GM18909 (cell line): ENCODE measurements at regions not wholly inside any gene's neighbourhood (a gene's known extent, or its start where the extent isn't known, plus 50 kb on each side); places are given as distances from the start of the nearest gene placed in this dataset.

Experiments used
- ATAC-seq: cut with Tn5 transposase; IDR thresholded peaks from one replicate; pipeline ENCODE4 v1.9.1; 2021; ENCODE audit warnings: mild to moderate bottlenecking; ENCODE audit not compliant: unreplicated experiment, poor library complexity

- ATAC-seq: peak; percentile 65
Measured at GRCh38 chr5:91434348-91434747, 51.2 kb upstream of the ARRDC3 start.

- peak; percentile 11 for ATAC-seq
Measured at GRCh38 chr5:91433861-91434260, 50.7 kb upstream of the ARRDC3 start.
